HEK293 (cell line): ENCODE measurements at regions not wholly inside any gene's neighbourhood (a gene's known extent, or its start where the extent isn't known, plus 50 kb on each side); places are given as distances from the start of the nearest gene placed in this dataset.

Source experiments
- CTCF ChIA-PET: fragments of 350-600 bp; formaldehyde crosslinking; extraction: SDS; loops from one replicate; lab custom pipeline; 2021; ENCODE audit warnings: antibody characterized with exemption; lab: Yijun Ruan, JAX
- POLR2A ChIA-PET: fragments of 300-600 bp; formaldehyde crosslinking; extraction: SDS; loops from one replicate; lab custom pipeline; 2020; ENCODE audit warnings: antibody characterized with exemption, inconsistent platforms; lab: Yijun Ruan, JAX
- H3K27ac ChIP-seq: fragments of 200-500 bp; sonication (Bioruptor generic); 2 replicates; pipeline ENCODE4 v1.5.1; 2014; ENCODE audit warnings: low read depth, low read length, control low read depth, inconsistent platforms; ENCODE audit errors: extremely low read depth
- H3K36me3 ChIP-seq, 2 experiments: fragments of 200-500 bp in 1 of 2; sonication (Bioruptor generic) in 1 of 2; 1 replicate in 1 of 2; 2 replicates in 1 of 2; pipeline ENCODE4 v1.5.1; 2014 to 2017; ENCODE audit warnings: inconsistent platforms in 2 of 2, low read length in 2 of 2; ENCODE audit not compliant: control insufficient read depth in 2 of 2, insufficient read depth in 1 of 2
- H3K4me1 ChIP-seq: fragments of 200-500 bp; sonication (Bioruptor generic); 2 replicates; pipeline ENCODE4 v1.5.1; 2014; ENCODE audit warnings: mild to moderate bottlenecking, low read length, inconsistent platforms; ENCODE audit not compliant: control insufficient read depth, insufficient read depth
- H3K4me3 ChIP-seq: 2 replicates; pipeline ENCODE4 v1.5.1; 2011; ENCODE audit warnings: low read depth, mild to moderate bottlenecking, control low read depth, low read length, moderate library complexity
- H3K9me3 ChIP-seq: fragments of 200-500 bp; sonication (Bioruptor generic); 2 replicates; pipeline ENCODE4 v1.5.1; 2014; ENCODE audit warnings: low read depth, low read length, inconsistent platforms; ENCODE audit not compliant: control insufficient read depth, insufficient read depth
- HOXC10 ChIP-seq: sonication (generic); formaldehyde crosslinking; IDR thresholded peaks from 2 replicates; pipeline ENCODE4 v1.8.1; 2023; ENCODE audit warnings: mild to moderate bottlenecking, missing genetic modification reagents
- OSR2 ChIP-seq: fragments of 450-650 bp; formaldehyde crosslinking; IDR thresholded peaks from 2 replicates; pipeline ENCODE4 v1.5.1; 2016; ENCODE audit warnings: missing biosample characterization, missing genetic modification characterization
- OVOL3 ChIP-seq: fragments of 450-650 bp; formaldehyde crosslinking; IDR thresholded peaks from 2 replicates; pipeline ENCODE4 v1.5.1; 2016; ENCODE audit warnings: missing biosample characterization, missing genetic modification characterization
- PRDM1 ChIP-seq: fragments of 450-650 bp; formaldehyde crosslinking; IDR thresholded peaks from 2 replicates; pipeline ENCODE4; 2016; ENCODE audit warnings: missing biosample characterization, missing genetic modification characterization
- REST ChIP-seq: fragments of 450-650 bp; formaldehyde crosslinking; IDR thresholded peaks from 2 replicates; pipeline ENCODE4 v1.5.1; 2016; ENCODE audit warnings: missing biosample characterization, missing genetic modification characterization
- SP7 ChIP-seq: fragments of 450-650 bp; formaldehyde crosslinking; IDR thresholded peaks from 2 replicates; pipeline ENCODE4 v1.5.1; 2016; ENCODE audit warnings: missing biosample characterization, missing genetic modification characterization
- ZBTB1 ChIP-seq: fragments of 450-650 bp; formaldehyde crosslinking; IDR thresholded peaks from 2 replicates; pipeline ENCODE4 v1.5.1; 2016; ENCODE audit warnings: missing biosample characterization, missing genetic modification characterization
- ZEB2 ChIP-seq: fragments of 450-650 bp; formaldehyde crosslinking; IDR thresholded peaks from 2 replicates; pipeline ENCODE4 v1.5.1; 2016; ENCODE audit warnings: missing biosample characterization, missing genetic modification characterization
- ZFP37 ChIP-seq: fragments of 450-650 bp; formaldehyde crosslinking; IDR thresholded peaks from 2 replicates; pipeline ENCODE4 v1.5.1; 2016; ENCODE audit warnings: missing biosample characterization, missing genetic modification characterization
- ZNF132 ChIP-seq: fragments of 450-650 bp; formaldehyde crosslinking; IDR thresholded peaks from 2 replicates; pipeline ENCODE4 v1.5.1; 2017; ENCODE audit warnings: missing biosample characterization, missing genetic modification characterization, borderline replicate concordance
- ZNF138 ChIP-seq: fragments of 450-650 bp; formaldehyde crosslinking; IDR thresholded peaks from 2 replicates; pipeline ENCODE4 v1.5.1; 2016; ENCODE audit warnings: missing biosample characterization, missing genetic modification characterization, borderline replicate concordance
- ZNF174 ChIP-seq: fragments of 450-650 bp; formaldehyde crosslinking; IDR thresholded peaks from 2 replicates; pipeline ENCODE4 v1.5.0; 2017; ENCODE audit warnings: missing biosample characterization, mild to moderate bottlenecking, missing genetic modification characterization
- ZNF248 ChIP-seq: fragments of 450-650 bp; formaldehyde crosslinking; IDR thresholded peaks from 2 replicates; pipeline ENCODE4 v1.5.1; 2017; ENCODE audit warnings: missing biosample characterization, missing genetic modification characterization
- ZNF354C ChIP-seq: fragments of 450-650 bp; formaldehyde crosslinking; IDR thresholded peaks from 2 replicates; pipeline ENCODE4 v1.5.1; 2016; ENCODE audit warnings: missing biosample characterization, missing genetic modification characterization, low read depth, borderline replicate concordance
- ZNF426 ChIP-seq: fragments of 450-650 bp; formaldehyde crosslinking; IDR thresholded peaks from 2 replicates; pipeline ENCODE4 v1.5.1; 2017; ENCODE audit warnings: missing biosample characterization, missing genetic modification characterization, mild to moderate bottlenecking, inconsistent platforms, moderate library complexity
- ZNF530 ChIP-seq: fragments of 450-650 bp; formaldehyde crosslinking; IDR thresholded peaks from 2 replicates; pipeline ENCODE4 v1.5.1; 2016; ENCODE audit warnings: low read depth, missing biosample characterization, missing genetic modification characterization
- ZNF561 ChIP-seq: fragments of 450-650 bp; IDR thresholded peaks from 2 replicates; pipeline ENCODE4 v1.5.1; 2018; ENCODE audit warnings: missing biosample characterization, missing genetic modification characterization, borderline replicate concordance
- ZNF626 ChIP-seq: fragments of 450-650 bp; sonication (Bioruptor Pico); formaldehyde crosslinking; IDR thresholded peaks from 2 replicates; pipeline ENCODE4 v1.5.1; 2018; ENCODE audit warnings: missing biosample characterization, missing genetic modification characterization, inconsistent platforms
- ZNF660 ChIP-seq: fragments of 450-650 bp; IDR thresholded peaks from 2 replicates; pipeline ENCODE4 v1.5.1; 2018; ENCODE audit warnings: missing biosample characterization, mild to moderate bottlenecking, missing genetic modification characterization
- ZNF670 ChIP-seq: fragments of 450-650 bp; formaldehyde crosslinking; IDR thresholded peaks from 2 replicates; pipeline ENCODE4 v1.5.1; 2016; ENCODE audit warnings: missing biosample characterization, missing genetic modification characterization, low read depth
- ZNF707 ChIP-seq: fragments of 450-650 bp; formaldehyde crosslinking; IDR thresholded peaks from 2 replicates; pipeline ENCODE4 v1.5.1; 2016; ENCODE audit warnings: missing biosample characterization, missing genetic modification characterization
- ZNF792 ChIP-seq: fragments of 450-650 bp; formaldehyde crosslinking; IDR thresholded peaks from 2 replicates; pipeline ENCODE4 v1.5.1; 2016; ENCODE audit warnings: missing biosample characterization, missing genetic modification characterization
- ZSCAN30 ChIP-seq: fragments of 450-650 bp; IDR thresholded peaks from 2 replicates; pipeline ENCODE4 v1.5.1; 2018; ENCODE audit warnings: missing biosample characterization, mild to moderate bottlenecking, missing genetic modification characterization, moderate library complexity
- TF ChIP-seq, protein P1 (sequence below): fragments of 450-650 bp; formaldehyde crosslinking; IDR thresholded peaks from 2 replicates; pipeline ENCODE4 v1.5.1; 2016; ENCODE audit warnings: missing biosample characterization, missing genetic modification characterization
- TF ChIP-seq, protein P2 (sequence below): fragments of 450-650 bp; formaldehyde crosslinking; IDR thresholded peaks from 2 replicates; pipeline ENCODE4 v1.5.0; 2017; ENCODE audit warnings: missing biosample characterization, missing genetic modification characterization, borderline replicate concordance
- TF ChIP-seq, protein P3 (sequence below): fragments of 450-650 bp; formaldehyde crosslinking; IDR thresholded peaks from 2 replicates; pipeline ENCODE4 v1.5.1; 2016; ENCODE audit warnings: missing biosample characterization, missing genetic modification characterization

GRCh38 chr3:180324791-180325190 lies 277.2 kb upstream of the TTC14 start:
- TF ChIP-seq, protein P1, sequence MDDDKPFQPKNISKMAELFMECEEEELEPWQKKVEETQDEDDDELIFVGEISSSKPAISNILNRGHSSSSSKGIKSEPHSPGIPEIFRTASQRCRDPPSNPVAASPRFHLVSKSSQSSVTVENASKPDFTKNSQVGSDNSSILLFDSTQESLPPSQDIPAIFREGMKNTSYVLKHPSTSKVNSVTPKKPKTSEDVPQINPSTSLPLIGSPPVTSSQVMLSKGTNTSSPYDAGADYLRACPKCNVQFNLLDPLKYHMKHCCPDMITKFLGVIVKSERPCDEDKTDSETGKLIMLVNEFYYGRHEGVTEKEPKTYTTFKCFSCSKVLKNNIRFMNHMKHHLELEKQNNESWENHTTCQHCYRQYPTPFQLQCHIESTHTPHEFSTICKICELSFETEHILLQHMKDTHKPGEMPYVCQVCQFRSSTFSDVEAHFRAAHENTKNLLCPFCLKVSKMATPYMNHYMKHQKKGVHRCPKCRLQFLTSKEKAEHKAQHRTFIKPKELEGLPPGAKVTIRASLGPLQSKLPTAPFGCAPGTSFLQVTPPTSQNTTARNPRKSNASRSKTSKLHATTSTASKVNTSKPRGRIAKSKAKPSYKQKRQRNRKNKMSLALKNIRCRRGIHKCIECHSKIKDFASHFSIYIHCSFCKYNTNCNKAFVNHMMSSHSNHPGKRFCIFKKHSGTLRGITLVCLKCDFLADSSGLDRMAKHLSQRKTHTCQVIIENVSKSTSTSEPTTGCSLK, result no peak
- TF ChIP-seq ZNF792 (no peak), OSR2 (no peak), ZNF138 (tag by site-specific recombination) (no peak), ZNF248 (tag by site-specific recombination) (no peak), SP7 (tag by site-specific recombination) (no peak), ZNF707 (tag by site-specific recombination) (no peak), ZNF354C (no peak), ZEB2 (no peak), ZNF561 (tag by site-specific recombination) (no peak), ZNF530 (no peak), OVOL3 (tag by site-specific recombination) (no peak), ZBTB1 (tag by site-specific recombination) (no peak), REST (tag by site-specific recombination) (no peak), HOXC10 (CRISPR knock-in tag) (no peak), ZNF660 (tag by site-specific recombination) (no peak), PRDM1 (tag by site-specific recombination) (no peak)
- Histone ChIP-seq H3K4me1 (no peaks in the 10 kb centered on the region), H3K9me3 (no peaks in the 10 kb centered on the region), H3K36me3 (no peaks in the 10 kb centered on the region), H3K27ac (no peak overlapping the region), H3K4me3 (no peak overlapping the region)
- ChIA-PET CTCF (no interaction called here), POLR2A (no interaction called here)

GRCh38 chr3:180325533-180325932 lies 276.4 kb upstream of the TTC14 start:
- ChIA-PET CTCF (interaction anchor here (0.6 kb wide), 1 partner anchor 22 kb away, joined by 3 read pairs; no protein-coding TSS in a partner anchor), POLR2A (no interaction called here)
- no peaks in the 10 kb centered on the region for H3K4me1 ChIP-seq
- TF ChIP-seq, protein P2, sequence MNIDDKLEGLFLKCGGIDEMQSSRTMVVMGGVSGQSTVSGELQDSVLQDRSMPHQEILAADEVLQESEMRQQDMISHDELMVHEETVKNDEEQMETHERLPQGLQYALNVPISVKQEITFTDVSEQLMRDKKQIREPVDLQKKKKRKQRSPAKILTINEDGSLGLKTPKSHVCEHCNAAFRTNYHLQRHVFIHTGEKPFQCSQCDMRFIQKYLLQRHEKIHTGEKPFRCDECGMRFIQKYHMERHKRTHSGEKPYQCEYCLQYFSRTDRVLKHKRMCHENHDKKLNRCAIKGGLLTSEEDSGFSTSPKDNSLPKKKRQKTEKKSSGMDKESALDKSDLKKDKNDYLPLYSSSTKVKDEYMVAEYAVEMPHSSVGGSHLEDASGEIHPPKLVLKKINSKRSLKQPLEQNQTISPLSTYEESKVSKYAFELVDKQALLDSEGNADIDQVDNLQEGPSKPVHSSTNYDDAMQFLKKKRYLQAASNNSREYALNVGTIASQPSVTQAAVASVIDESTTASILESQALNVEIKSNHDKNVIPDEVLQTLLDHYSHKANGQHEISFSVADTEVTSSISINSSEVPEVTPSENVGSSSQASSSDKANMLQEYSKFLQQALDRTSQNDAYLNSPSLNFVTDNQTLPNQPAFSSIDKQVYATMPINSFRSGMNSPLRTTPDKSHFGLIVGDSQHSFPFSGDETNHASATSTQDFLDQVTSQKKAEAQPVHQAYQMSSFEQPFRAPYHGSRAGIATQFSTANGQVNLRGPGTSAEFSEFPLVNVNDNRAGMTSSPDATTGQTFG (tag by site-specific recombination), result no peak
- TF ChIP-seq ZNF354C, result no peak
- TF ChIP-seq ZNF670 (tag by site-specific recombination), result no peak
- no peak for TF ChIP-seq ZFP37 (tag by site-specific recombination)
- no peak for TF ChIP-seq ZNF626 (tag by site-specific recombination)
- no peak for TF ChIP-seq ZNF174 (tag by site-specific recombination)
- no peak for TF ChIP-seq ZNF132
- TF ChIP-seq, protein P3, sequence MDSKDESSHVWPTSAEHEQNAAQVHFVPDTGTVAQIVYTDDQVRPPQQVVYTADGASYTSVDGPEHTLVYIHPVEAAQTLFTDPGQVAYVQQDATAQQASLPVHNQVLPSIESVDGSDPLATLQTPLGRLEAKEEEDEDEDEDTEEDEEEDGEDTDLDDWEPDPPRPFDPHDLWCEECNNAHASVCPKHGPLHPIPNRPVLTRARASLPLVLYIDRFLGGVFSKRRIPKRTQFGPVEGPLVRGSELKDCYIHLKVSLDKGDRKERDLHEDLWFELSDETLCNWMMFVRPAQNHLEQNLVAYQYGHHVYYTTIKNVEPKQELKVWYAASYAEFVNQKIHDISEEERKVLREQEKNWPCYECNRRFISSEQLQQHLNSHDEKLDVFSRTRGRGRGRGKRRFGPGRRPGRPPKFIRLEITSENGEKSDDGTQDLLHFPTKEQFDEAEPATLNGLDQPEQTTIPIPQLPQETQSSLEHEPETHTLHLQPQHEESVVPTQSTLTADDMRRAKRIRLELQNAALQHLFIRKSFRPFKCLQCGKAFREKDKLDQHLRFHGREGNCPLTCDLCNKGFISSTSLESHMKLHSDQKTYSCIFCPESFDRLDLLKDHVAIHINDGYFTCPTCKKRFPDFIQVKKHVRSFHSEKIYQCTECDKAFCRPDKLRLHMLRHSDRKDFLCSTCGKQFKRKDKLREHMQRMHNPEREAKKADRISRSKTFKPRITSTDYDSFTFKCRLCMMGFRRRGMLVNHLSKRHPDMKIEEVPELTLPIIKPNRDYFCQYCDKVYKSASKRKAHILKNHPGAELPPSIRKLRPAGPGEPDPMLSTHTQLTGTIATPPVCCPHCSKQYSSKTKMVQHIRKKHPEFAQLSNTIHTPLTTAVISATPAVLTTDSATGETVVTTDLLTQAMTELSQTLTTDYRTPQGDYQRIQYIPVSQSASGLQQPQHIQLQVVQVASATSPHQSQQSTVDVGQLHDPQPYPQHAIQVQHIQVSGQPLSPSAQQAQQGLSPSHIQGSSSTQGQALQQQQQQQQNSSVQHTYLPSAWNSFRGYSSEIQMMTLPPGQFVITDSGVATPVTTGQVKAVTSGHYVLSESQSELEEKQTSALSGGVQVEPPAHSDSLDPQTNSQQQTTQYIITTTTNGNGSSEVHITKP, result no peak
- TF ChIP-seq ZSCAN30 (tag by site-specific recombination), result no peak
- no peak for TF ChIP-seq ZNF426
- H3K9me3 ChIP-seq, result no peaks in the 10 kb centered on the region
- H3K27ac ChIP-seq, result no peak overlapping the region
- H3K4me3 ChIP-seq, result no peak overlapping the region
- no peaks in the 10 kb centered on the region for H3K36me3 ChIP-seq
